Mucosa of gallbladder (tissue), 1 donor: ENCODE measurements at regions not wholly inside any gene's neighbourhood (a gene's known extent, or its start where the extent isn't known, plus 50 kb on each side); places are given as distances from the start of the nearest gene placed in this dataset.
"Not testable (repeated sequence)": the region's sequence is repeated elsewhere in the genome, so short reads cannot be mapped to it uniquely, and the experiment has no call there.

ENCODE experiments used
- DNase-seq: peaks from one replicate; pipeline ENCODE4 v3.0.0-alpha.2; 2020; ENCODE audit warnings: low spot score
- donor health status: DM: no; HTN: no; CAD: no.

GRCh38 chr10:3313784-3314444 is 141.3 kb upstream of the PITRM1 start:
- not testable (repeated sequence) for DNase-seq

- DNase-seq = no peak
These were observed 139.9 kb upstream of the PITRM1 start for GRCh38 chr10:3312403-3312940.

- DNase-seq = no peak
These were observed 137.6 kb upstream of the PITRM1 start for GRCh38 chr10:3310016-3310784.

GRCh38 chr10:3306050-3306449 is 133.5 kb upstream of the PITRM1 start:
- no peak for DNase-seq

- DNase-seq = no peak
These were observed 123.1 kb upstream of the PITRM1 start for GRCh38 chr10:3295582-3296151.

GRCh38 chr10:3294919-3295581 is 122.5 kb upstream of the PITRM1 start:
- no peak for DNase-seq

- no peak for DNase-seq
These were observed 121.2 kb upstream of the PITRM1 start for GRCh38 chr10:3293581-3294431.

GRCh38 chr10:3292636-3293035 is 120.1 kb upstream of the PITRM1 start:
- DNase-seq = no peak

- no peak for DNase-seq
These were observed 118.0 kb upstream of the PITRM1 start for GRCh38 chr10:3290550-3290949.

- no peak for DNase-seq
These were observed 115.2 kb upstream of the PITRM1 start for GRCh38 chr10:3287572-3288445.

- no peak for DNase-seq
These were observed 110.1 kb upstream of the PITRM1 start for GRCh38 chr10:3282674-3283017.

GRCh38 chr10:3281941-3282673 is 109.5 kb upstream of the PITRM1 start:
- DNase-seq = no peak

- DNase-seq = no peak
These were observed 106.2 kb upstream of the PITRM1 start for GRCh38 chr10:3278771-3279170.

- no peak for DNase-seq
These were observed 105.0 kb upstream of the PITRM1 start for GRCh38 chr10:3277566-3277965.

GRCh38 chr10:3274414-3274813 is 101.8 kb upstream of the PITRM1 start:
- DNase-seq = no peak

GRCh38 chr10:3273966-3274365 is 101.4 kb upstream of the PITRM1 start:
- DNase-seq = no peak

GRCh38 chr10:3272300-3272699 is 99.7 kb upstream of the PITRM1 start:
- DNase-seq = no peak

GRCh38 chr10:3271354-3272115 is 99.0 kb upstream of the PITRM1 start:
- no peak for DNase-seq
